Panc1 (cell line): ENCODE measurements at regions not wholly inside any gene's neighbourhood (a gene's known extent, or its start where the extent isn't known, plus 50 kb on each side); places are given as distances from the start of the nearest gene placed in this dataset.

Source experiments
- ATAC-seq: fragments of 200-7000 bp; cut with Tn5 transposase; 2 replicates; pipeline ENCODE4 v1.9.1; 2020; ENCODE audit warnings: mild to moderate bottlenecking, moderate library complexity
- BruUV-seq: library from RNA; stranded (reverse); fragments of 400-500 nt; replicated peaks from 2 replicates; lab custom pipeline; 2021; lab: Mats Ljungman, UMichigan
- CTCF ChIA-PET: fragments of 300-600 bp; sonication (Branson Sonifier 250); formaldehyde crosslinking; loops from one replicate; lab custom pipeline; 2022; ENCODE audit warnings: antibody characterized with exemption; lab: Charles Lee
- POLR2A ChIA-PET: fragments of 300-600 bp; sonication (Branson Sonifier 250); formaldehyde crosslinking; loops from one replicate; lab custom pipeline; 2022; ENCODE audit warnings: antibody characterized with exemption; lab: Charles Lee
- DNase-seq: peaks from one replicate; pipeline ENCODE4 v3.0.0-alpha.2; 2010; ENCODE audit warnings: low read depth, low spot score
- H3K27ac ChIP-seq: 2 replicates; pipeline ENCODE4 v1.5.1; 2011; ENCODE audit warnings: mild to moderate bottlenecking, low read length, inconsistent platforms
- H3K27me3 ChIP-seq: fragments of 200-500 bp; sonication (Bioruptor generic); 2 replicates; pipeline ENCODE4 v1.6.0; 2014; ENCODE audit warnings: low read length, inconsistent platforms; ENCODE audit not compliant: control insufficient read depth, insufficient read depth
- H3K36me3 ChIP-seq: fragments of 200-500 bp; sonication (Bioruptor generic); 2 replicates; pipeline ENCODE4 v1.5.1; 2014; ENCODE audit warnings: inconsistent platforms, mild to moderate bottlenecking, low read length, moderate library complexity; ENCODE audit not compliant: control insufficient read depth, insufficient read depth
- H3K4me1 ChIP-seq: 2 replicates; pipeline ENCODE4 v1.5.1; 2011; ENCODE audit warnings: inconsistent platforms, mild to moderate bottlenecking, low read length, moderate library complexity; ENCODE audit not compliant: control insufficient read depth, insufficient read depth
- H3K4me3 ChIP-seq, 2 experiments: 2 replicates each; pipeline ENCODE4 v1.5.1; 2011 to 2012; ENCODE audit warnings: low read depth in 2 of 2, low read length in 2 of 2, mild to moderate bottlenecking in 2 of 2, inconsistent platforms in 1 of 2, moderate library complexity in 1 of 2
- H3K9me3 ChIP-seq: fragments of 200-500 bp; sonication (Bioruptor generic); 2 replicates; pipeline ENCODE4 v1.5.1; 2014; ENCODE audit warnings: low read depth, mild to moderate bottlenecking, inconsistent platforms, low read length, moderate library complexity; ENCODE audit not compliant: control insufficient read depth, insufficient read depth
- CTCF ChIP-seq: fragments of 450-650 bp; IDR thresholded peaks from 2 replicates; pipeline ENCODE4 v1.5.1; 2017; ENCODE audit warnings: mild to moderate bottlenecking
- POLR2AphosphoS5 ChIP-seq: IDR thresholded peaks from 2 replicates; pipeline ENCODE4 v1.6.1; 2012; ENCODE audit warnings: mild to moderate bottlenecking, low read depth, low read length, moderate library complexity
- REST ChIP-seq, 2 experiments: IDR thresholded peaks; 2 replicates each; pipeline ENCODE4 v1.6.1; 2011 to 2012; ENCODE audit warnings: low read depth in 2 of 2, control low read depth in 1 of 2, low read length in 1 of 2, mild to moderate bottlenecking in 1 of 2, moderate library complexity in 1 of 2; ENCODE audit not compliant: insufficient read depth in 1 of 2
- SIN3A ChIP-seq: IDR thresholded peaks from 2 replicates; pipeline ENCODE4 v1.6.1; 2012; ENCODE audit warnings: low read depth, mild to moderate bottlenecking, low read length, moderate library complexity, borderline replicate concordance; ENCODE audit not compliant: insufficient read depth
- TCF7L2 ChIP-seq: IDR thresholded peaks from 2 replicates; pipeline ENCODE4 v1.6.1; 2011; ENCODE audit warnings: mild to moderate bottlenecking, low read depth, low read length, inconsistent platforms
- in situ Hi-C: cut with HindIII; loops from 2 replicates; pipeline ENCODE4 v1.10.0; 2016; ENCODE audit warnings: low sequenced_read_pairs, low pct_unique_long_range_greater_than_20kb
- intact Hi-C: fragments of 100-400 bp; cut with micrococcal nuclease; formaldehyde crosslinking; loops from one replicate; pipeline ENCODE4 v1.10.0; 2022; ENCODE audit not compliant: unreplicated experiment

- POLR2A ChIA-PET = no interaction called here
- H3K36me3 ChIP-seq = no peaks in the 10 kb centered on the region
- H3K4me1 ChIP-seq = peaks cover 3% of the 10 kb centered on the region; the same call in 1 of the 2 replicates
- in situ Hi-C loops = no loop called here
- H3K27me3 ChIP-seq = no peaks in the 10 kb centered on the region
- BruUV-seq = no TSS peak
- H3K27ac ChIP-seq = no peak overlapping the region
- intact Hi-C loops = loop anchor here (5.0 to 10.0 kb wide), 2 partner anchors 322 to 1594 kb away; no protein-coding TSS in a partner anchor
- ATAC-seq (no peak), DNase-seq (no peak)
- CTCF ChIA-PET = interaction anchor here (0.7 to 0.8 kb wide), 2 partner anchors 11 to 325 kb away, joined by 3 read pairs; no protein-coding TSS in a partner anchor
- H3K4me3 ChIP-seq = no peak overlapping the region
- no peak for TF ChIP-seq SIN3A
- TF ChIP-seq CTCF = no peak
- TF ChIP-seq TCF7L2 = no peak
- TF ChIP-seq REST (IDR thresholded peaks at IDR 0.05; ENCODE audit: insufficient read depth in 1 of 2, low read depth in 2 of 2, low read length in 1 of 2) = no peak
- no peak for TF ChIP-seq POLR2AphosphoS5
- H3K9me3 ChIP-seq = no peaks in the 10 kb centered on the region
Measured at GRCh38 chr7:115676707-115677106, 353.9 kb downstream of the TFEC start.

- DNase-seq (no peak), ATAC-seq (peak; percentile 84)
- in situ Hi-C loops (no loop called here), intact Hi-C loops (loop anchor here (5.0 to 10.0 kb wide), 2 partner anchors 321 to 1594 kb away; no protein-coding TSS in a partner anchor)
- Histone ChIP-seq H3K27ac (no peak overlapping the region), H3K27me3 (no peaks in the 10 kb centered on the region), H3K4me3 (no peak overlapping the region), H3K9me3 (no peaks in the 10 kb centered on the region), H3K36me3 (no peaks in the 10 kb centered on the region), H3K4me1 (peaks cover 3% of the 10 kb centered on the region; the same call in 1 of the 2 replicates)
- TF ChIP-seq CTCF = peak; percentile 78
- TF ChIP-seq REST (IDR thresholded peaks at IDR 0.05; ENCODE audit: insufficient read depth in 1 of 2, low read depth in 2 of 2, low read length in 1 of 2) = no peak
- no TSS peak for BruUV-seq
- POLR2A ChIA-PET = no interaction called here
- CTCF ChIA-PET = interaction anchor here (0.8 kb wide), 1 partner anchor 10 kb away, joined by 3 read pairs; no protein-coding TSS in a partner anchor
Measured at GRCh38 chr7:115676080-115676479, 354.5 kb downstream of the TFEC start.
